Sigmoid colon (tissue), 6 donors: ENCODE measurements at regions not wholly inside any gene's neighbourhood (a gene's known extent, or its start where the extent isn't known, plus 50 kb on each side); places are given as distances from the start of the nearest gene placed in this dataset.

ENCODE experiments used
- DNase-seq: peaks from one replicate; pipeline ENCODE4 v3.0.0-alpha.2; 2019
- H3K27ac ChIP-seq, 4 donors: fragments of 200-600 bp; sonication (generic); one replicate each; pipeline ENCODE4 v1.5.1; 2016 to 2019; ENCODE audit warnings: mild to moderate bottlenecking in 1 of 4
- H3K27me3 ChIP-seq, 3 donors: fragments of 200-600 bp; sonication (generic); one replicate each; pipeline ENCODE4 v1.5.1; 2019; ENCODE audit warnings: mild to moderate bottlenecking in 1 of 3
- H3K36me3 ChIP-seq, 4 donors: fragments of 200-600 bp; sonication (generic); one replicate each; pipeline ENCODE4 v1.5.1; 2016 to 2019
- H3K4me1 ChIP-seq, 4 donors: fragments of 200-600 bp; sonication (generic); one replicate each; pipeline ENCODE4 v1.5.1; 2017 to 2019
- H3K4me3 ChIP-seq, 4 donors: fragments of 200-600 bp; sonication (generic); one replicate each; pipeline ENCODE4 v1.5.1; 2017 to 2019; ENCODE audit warnings: mild to moderate bottlenecking in 2 of 4, moderate library complexity in 1 of 4
- H3K9me3 ChIP-seq, 4 donors: fragments of 200-600 bp in 3 of 4; sonication (generic) in 3 of 4; one replicate each; pipeline versions ENCODE4 v1.5.1 to v1.6.1; 2013 to 2019
- CTCF ChIP-seq, 4 experiments: fragments of 450-650 bp in 3 of 4; fragments of 200-600 bp in 1 of 4; IDR thresholded peaks; one replicate each; pipeline ENCODE4 v1.5.1; 2016 to 2019; ENCODE audit warnings: antibody characterized with exemption in 4 of 4, mild to moderate bottlenecking in 3 of 4, moderate library complexity in 2 of 4
- EP300 ChIP-seq, 4 donors: sonication (generic); formaldehyde crosslinking; IDR thresholded peaks; one replicate each; pipeline ENCODE4 v1.6.1; 2017; ENCODE audit warnings: antibody characterized with exemption in 4 of 4
- POLR2A ChIP-seq, 2 donors: fragments of 450-650 bp; IDR thresholded peaks; one replicate each; pipeline ENCODE4 v1.6.1; 2016; ENCODE audit warnings: antibody characterized with exemption in 2 of 2, mild to moderate bottlenecking in 2 of 2, moderate library complexity in 2 of 2
- POLR2AphosphoS5 ChIP-seq, 4 donors: sonication (generic); formaldehyde crosslinking; IDR thresholded peaks; one replicate each; pipeline ENCODE4 v1.6.1; 2017; ENCODE audit warnings: antibody characterized with exemption in 4 of 4
- WGBS, 2 donors: extraction: QIAGEN DNeasy Blood & Tissue Kit; methylation state at CpG; one replicate each; pipeline ENCODE4 v1.1.7; 2013; 5-methylcytosine and 5-hydroxymethylcytosine counted together
- intact Hi-C: fragments of 100-400 bp; cut with DNase I; formaldehyde crosslinking; loops from one replicate; pipeline ENCODE4 v1.15.1; 2023
- donor health status: healthy with polysubstance abuse.
- donor health status: healthy.

GRCh38 chr6:139593081-139593480, 218.6 kb upstream of the CITED2 start:
- H3K27ac ChIP-seq, result peak overlapping the region; percentile 69 to 82 (median 77)
- intact Hi-C loops, result loop anchor here (2.0 to 10.0 kb wide), 2 partner anchors 172 to 272 kb away; no protein-coding TSS in a partner anchor
- DNase-seq, result no peak
- H3K36me3 ChIP-seq, result no peaks in the 10 kb centered on the region
- 84 to 90% methylated on average over 3 of the region's 3 CpGs for WGBS, 2 donors
- TF ChIP-seq POLR2A (IDR thresholded peaks at IDR 0.05) (no peak), CTCF (IDR thresholded peaks at IDR 0.05) (no peak), EP300 (IDR thresholded peaks at IDR 0.05) (no peak), POLR2AphosphoS5 (IDR thresholded peaks at IDR 0.05) (no peak)
- no peak overlapping the region for H3K4me3 ChIP-seq
- H3K4me1 ChIP-seq, result peaks cover 0 to 88% (median 85%) of the 10 kb centered on the region in 4 donors
- H3K27me3 ChIP-seq, result no peaks in the 10 kb centered on the region
- H3K9me3 ChIP-seq, result no peaks in the 10 kb centered on the region

GRCh38 chr6:139592011-139592410, 217.6 kb upstream of the CITED2 start:
- no peak for DNase-seq
- peak overlapping the region; percentile 69 to 82 (median 77) for H3K27ac ChIP-seq
- no peaks in the 10 kb centered on the region for H3K27me3 ChIP-seq
- peaks cover 0 to 85% (median 81%) of the 10 kb centered on the region in 4 donors for H3K4me1 ChIP-seq
- TF ChIP-seq POLR2A (IDR thresholded peaks at IDR 0.05) (no peak), POLR2AphosphoS5 (IDR thresholded peaks at IDR 0.05) (no peak), CTCF (IDR thresholded peaks at IDR 0.05) (no peak), EP300 (IDR thresholded peaks at IDR 0.05) (no peak)
- 84 to 88% methylated on average over 1 of the region's 1 CpG for WGBS, 2 donors
- no peaks in the 10 kb centered on the region for H3K36me3 ChIP-seq
- no peak overlapping the region for H3K4me3 ChIP-seq
- H3K9me3 ChIP-seq, result no peaks in the 10 kb centered on the region
- intact Hi-C loops, result loop anchor here (2.0 to 10.0 kb wide), 2 partner anchors 173 to 273 kb away; no protein-coding TSS in a partner anchor

- no peak for DNase-seq
- peaks cover 0 to 78% (median 73%) of the 10 kb centered on the region in 4 donors for H3K4me1 ChIP-seq
- H3K4me3 ChIP-seq, result no peak overlapping the region
- H3K36me3 ChIP-seq, result no peaks in the 10 kb centered on the region
- WGBS, 2 donors, result 29 to 54% methylated on average over 4 of the region's 4 CpGs
- intact Hi-C loops, result loop anchor here (10.0 kb wide), 1 partner anchor 274 kb away; no protein-coding TSS in a partner anchor
- peak overlapping the region; percentile 69 to 82 (median 77) for H3K27ac ChIP-seq
- TF ChIP-seq CTCF (IDR thresholded peaks at IDR 0.05), result no peak
- no peak for TF ChIP-seq POLR2AphosphoS5 (IDR thresholded peaks at IDR 0.05)
- TF ChIP-seq EP300 (IDR thresholded peaks at IDR 0.05), result no peak
- no peak for TF ChIP-seq POLR2A (IDR thresholded peaks at IDR 0.05)
- H3K9me3 ChIP-seq, result no peaks in the 10 kb centered on the region
- no peaks in the 10 kb centered on the region for H3K27me3 ChIP-seq
Measured at GRCh38 chr6:139591075-139591865, 216.8 kb upstream of the CITED2 start.

GRCh38 chr6:139590206-139590605, 215.8 kb upstream of the CITED2 start:
- WGBS, 2 donors, result 19 to 58% methylated on average over 1 of the region's 1 CpG
- TF ChIP-seq POLR2AphosphoS5 (IDR thresholded peaks at IDR 0.05) (no peak), CTCF (IDR thresholded peaks at IDR 0.05) (no peak), EP300 (IDR thresholded peaks at IDR 0.05) (no peak), POLR2A (IDR thresholded peaks at IDR 0.05) (no peak)
- Histone ChIP-seq H3K9me3 (no peaks in the 10 kb centered on the region), H3K36me3 (no peaks in the 10 kb centered on the region), H3K27ac (peak overlapping the region; percentile 69 to 82 (median 77)), H3K4me3 (no peak overlapping the region), H3K4me1 (peaks cover 0 to 67% (median 63%) of the 10 kb centered on the region in 4 donors), H3K27me3 (no peaks in the 10 kb centered on the region)
- DNase-seq, result no peak
- intact Hi-C loops, result loop anchor here (10.0 kb wide), 1 partner anchor 275 kb away; no protein-coding TSS in a partner anchor
